ENCODE measurements at regions not wholly inside any gene's neighbourhood (a gene's known extent, or its start where the extent isn't known, plus 50 kb on each side); places are given as distances from the start of the nearest gene placed in this dataset.

GRCh38 chr4:125689805-125690204, 375.1 kb downstream of the FAT4 start:
- TF ChIP-seq CTCF (IDR thresholded peaks at IDR 0.05; ENCODE audit: low read length): no peak
- TF ChIP-seq EZH2phosphoT487 (IDR thresholded peaks at IDR 0.05; ENCODE audit: low read length): no peak
